HG03342 (cell line): ENCODE measurements at regions not wholly inside any gene's neighbourhood (a gene's known extent, or its start where the extent isn't known, plus 50 kb on each side); places are given as distances from the start of the nearest gene placed in this dataset.

Experiments
- ATAC-seq: cut with Tn5 transposase; IDR thresholded peaks from one replicate; pipeline ENCODE4 v1.9.1; 2021; ENCODE audit warnings: mild to moderate bottlenecking, moderate library complexity; ENCODE audit not compliant: unreplicated experiment

- no peak for ATAC-seq
Observed at GRCh38 chr4:155081222-155081621, 127.2 kb upstream of the NPY2R start.

- ATAC-seq: no peak
Observed at GRCh38 chr4:155085843-155086530, 122.4 kb upstream of the NPY2R start.

- no peak for ATAC-seq
Observed at GRCh38 chr4:155094201-155094820, 114.1 kb upstream of the NPY2R start.

- no peak for ATAC-seq
Observed at GRCh38 chr4:155099231-155099630, 109.2 kb upstream of the NPY2R start.

- ATAC-seq: no peak
Observed at GRCh38 chr4:155106629-155107028, 101.8 kb upstream of the NPY2R start.

GRCh38 chr4:155107059-155107458, 101.4 kb upstream of the NPY2R start:
- ATAC-seq: no peak

- ATAC-seq: no peak
Observed at GRCh38 chr4:155114790-155115189, 93.6 kb upstream of the NPY2R start.

- no peak for ATAC-seq
Observed at GRCh38 chr4:155119006-155119405, 89.4 kb upstream of the NPY2R start.

- ATAC-seq: no peak
Observed at GRCh38 chr4:155120536-155120935, 87.9 kb upstream of the NPY2R start.

GRCh38 chr4:155122382-155122781, 86.1 kb upstream of the NPY2R start:
- ATAC-seq: no peak

- no peak for ATAC-seq
Observed at GRCh38 chr4:155134136-155134535, 74.3 kb upstream of the NPY2R start.

- no peak for ATAC-seq
Observed at GRCh38 chr4:155140889-155141288, 67.5 kb upstream of the NPY2R start.

- ATAC-seq: peak; percentile 76
Observed at GRCh38 chr4:155143512-155143911, 64.9 kb upstream of the NPY2R start.
